GM18499 (cell line): ENCODE measurements at regions not wholly inside any gene's neighbourhood (a gene's known extent, or its start where the extent isn't known, plus 50 kb on each side); places are given as distances from the start of the nearest gene placed in this dataset.
"Not testable (repeated sequence)": the region's sequence is repeated elsewhere in the genome, so short reads cannot be mapped to it uniquely, and the experiment has no call there.

Experiments
- ATAC-seq: cut with Tn5 transposase; IDR thresholded peaks from one replicate; pipeline ENCODE4 v1.9.1; 2021; ENCODE audit warnings: moderate number of reproducible peaks; ENCODE audit not compliant: insufficient read depth, unreplicated experiment

GRCh38 chr2:107530046-107530445 is 296.6 kb upstream of the RGPD4 start:
- no peak for ATAC-seq

GRCh38 chr2:107534926-107535325 is 291.8 kb upstream of the RGPD4 start:
- ATAC-seq, result no peak

DNA sequence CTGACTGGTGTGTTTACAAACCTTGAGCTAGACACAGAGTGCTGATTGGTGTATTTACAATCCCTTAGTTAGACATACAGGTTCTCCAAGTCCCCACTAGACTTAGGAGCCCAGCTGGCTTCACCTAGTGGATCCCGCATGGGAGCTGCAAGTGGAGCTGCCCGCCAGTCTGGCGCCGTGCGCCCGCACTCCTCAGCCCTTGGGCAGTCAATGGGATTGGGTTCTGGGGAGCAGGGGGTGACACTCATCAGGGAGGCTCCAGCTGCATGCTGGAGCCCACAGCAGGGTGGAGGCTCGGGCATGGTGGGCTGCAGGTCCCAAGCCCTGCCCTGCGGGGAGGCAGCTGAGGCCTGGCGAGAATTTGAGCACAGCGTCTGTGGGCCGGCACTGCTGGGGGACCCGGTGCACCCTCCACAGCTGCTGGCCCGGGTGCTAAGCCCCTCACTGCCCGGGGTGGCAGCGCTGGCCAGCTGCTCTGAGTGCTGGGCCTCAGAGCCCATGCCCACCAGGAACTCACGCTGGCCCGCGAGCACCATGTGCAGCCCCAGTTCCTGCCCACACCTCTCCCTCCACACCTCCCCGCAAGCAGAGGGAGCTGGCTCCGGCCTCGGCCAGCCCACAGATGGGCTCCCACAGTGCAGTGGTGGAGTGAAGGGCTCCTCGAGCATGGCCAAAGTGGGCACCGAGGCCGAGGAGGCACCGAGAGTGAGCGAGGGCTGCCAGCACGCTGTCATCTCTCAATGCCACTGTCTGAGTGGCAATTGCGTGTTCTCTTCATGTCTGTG is 290.6 kb upstream of the RGPD4 start:
- not testable (repeated sequence) for ATAC-seq

DNA sequence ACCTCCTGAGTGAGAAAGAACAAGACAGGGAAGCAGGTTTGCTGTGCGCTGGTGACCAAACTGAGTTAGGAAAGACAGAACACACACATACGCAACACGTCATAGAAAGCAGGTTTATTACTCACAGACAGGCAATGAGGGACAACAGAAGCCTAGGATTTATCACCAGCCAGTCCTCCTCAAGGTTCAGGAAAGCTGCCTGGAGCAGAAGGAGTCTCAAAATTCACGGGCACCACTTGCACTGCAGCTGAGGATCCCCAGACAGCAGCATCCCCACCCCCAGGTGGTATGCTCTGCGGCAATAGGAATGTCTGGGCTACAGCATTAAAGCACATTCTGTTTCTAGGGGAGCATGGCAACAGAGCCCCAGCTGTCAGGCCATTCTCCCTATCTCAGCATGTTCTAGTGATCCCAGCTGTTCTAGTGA is 284.4 kb upstream of the RGPD4 start:
- ATAC-seq, result no peak

- ATAC-seq, result no peak
These were observed 282.9 kb upstream of the RGPD4 start for GRCh38 chr2:107543793-107544192.

DNA sequence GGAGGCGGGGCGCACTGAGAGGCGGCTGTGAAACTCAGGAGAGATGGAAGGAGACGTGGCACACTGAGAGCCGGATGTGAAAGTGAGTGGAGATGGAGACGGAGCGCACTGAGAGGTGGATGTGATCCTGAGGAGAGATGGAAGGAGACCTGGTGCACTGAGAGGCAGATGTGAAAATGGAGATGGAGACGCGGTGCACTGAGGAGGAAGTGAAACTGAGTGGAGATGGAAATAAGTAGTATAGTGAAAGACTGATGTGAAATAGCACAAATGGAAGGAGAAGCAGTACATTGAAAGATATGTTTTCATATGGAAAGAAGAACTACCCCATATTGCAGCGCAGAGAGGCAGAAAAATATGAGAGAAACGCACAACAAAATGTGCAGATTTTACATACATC is 281.6 kb upstream of the RGPD4 start:
- ATAC-seq, result no peak

GRCh38 chr2:107545851-107546250 is 280.8 kb upstream of the RGPD4 start:
- no peak for ATAC-seq

GRCh38 chr2:107548216-107548615 is 278.5 kb upstream of the RGPD4 start:
- ATAC-seq, result no peak

DNA sequence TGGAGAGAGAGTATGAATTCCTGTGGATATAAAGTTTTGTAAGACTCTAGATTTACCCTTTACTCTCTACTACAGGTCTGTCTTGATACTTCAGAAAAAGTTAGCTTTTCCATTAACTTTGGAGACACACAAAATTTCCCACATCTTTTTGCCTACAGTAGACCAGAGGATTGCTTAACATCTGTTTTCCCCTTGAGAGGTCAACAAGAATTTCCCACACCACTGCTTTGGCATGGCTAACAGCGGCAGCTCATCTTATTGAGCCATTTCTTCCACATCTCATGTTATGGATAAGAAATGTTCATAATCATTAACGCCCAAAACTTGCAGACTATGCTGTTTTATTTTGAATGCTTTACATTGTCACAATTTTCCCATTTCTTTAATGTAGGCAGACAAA is 273.6 kb upstream of the RGPD4 start:
- no peak for ATAC-seq

DNA sequence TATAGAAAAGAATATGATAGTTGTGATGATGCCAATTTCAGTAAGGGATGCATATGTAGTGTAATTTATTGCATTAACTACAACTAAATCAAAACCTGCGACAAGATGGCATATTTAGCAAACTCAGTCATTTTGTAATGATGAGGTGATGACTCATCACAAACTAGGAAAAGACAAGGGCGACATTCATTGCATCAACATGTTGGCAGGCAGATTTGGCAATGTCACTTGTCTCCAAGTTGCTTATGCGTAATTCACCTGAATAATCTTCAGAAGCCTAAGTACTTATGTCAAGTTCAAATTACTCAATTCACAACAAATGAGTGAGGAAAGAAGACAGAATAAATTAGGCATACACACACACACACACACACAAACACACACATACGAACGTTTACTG is 273.2 kb upstream of the RGPD4 start:
- no peak for ATAC-seq

DNA sequence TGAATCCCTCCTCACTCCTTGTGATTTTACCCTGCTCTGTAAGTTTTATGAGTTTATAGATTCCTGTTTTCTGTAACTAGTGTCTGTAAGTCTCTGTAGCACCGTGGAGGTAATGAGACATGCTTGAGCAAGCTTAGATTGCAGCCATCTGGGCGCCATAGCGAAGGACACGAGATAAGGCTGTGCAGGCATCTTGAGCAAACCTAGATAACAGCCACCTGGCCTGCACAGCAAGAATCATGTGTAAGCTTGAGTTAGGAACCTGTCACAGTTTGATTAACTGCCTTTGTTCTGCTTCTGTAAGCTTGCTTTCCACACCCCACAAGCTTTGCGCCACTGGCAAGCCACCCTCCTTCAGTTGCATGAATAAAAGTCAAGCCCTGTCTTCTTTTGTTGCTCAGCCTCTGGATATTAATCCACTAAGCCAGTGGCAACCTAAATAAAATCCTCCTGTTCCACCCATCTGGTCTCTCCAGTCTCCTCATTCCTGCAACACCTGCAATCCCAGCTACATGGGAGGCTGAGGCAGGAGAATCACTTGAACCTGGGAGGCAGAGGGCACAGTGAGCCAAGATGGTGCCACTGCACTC is 270.6 kb upstream of the RGPD4 start:
- ATAC-seq, result no peak

GRCh38 chr2:107558295-107558694 is 268.4 kb upstream of the RGPD4 start:
- ATAC-seq, result no peak

GRCh38 chr2:107569496-107569895 is 257.2 kb upstream of the RGPD4 start:
- no peak for ATAC-seq

- no peak for ATAC-seq
These were observed 255.8 kb upstream of the RGPD4 start for GRCh38 chr2:107570876-107571275.

DNA sequence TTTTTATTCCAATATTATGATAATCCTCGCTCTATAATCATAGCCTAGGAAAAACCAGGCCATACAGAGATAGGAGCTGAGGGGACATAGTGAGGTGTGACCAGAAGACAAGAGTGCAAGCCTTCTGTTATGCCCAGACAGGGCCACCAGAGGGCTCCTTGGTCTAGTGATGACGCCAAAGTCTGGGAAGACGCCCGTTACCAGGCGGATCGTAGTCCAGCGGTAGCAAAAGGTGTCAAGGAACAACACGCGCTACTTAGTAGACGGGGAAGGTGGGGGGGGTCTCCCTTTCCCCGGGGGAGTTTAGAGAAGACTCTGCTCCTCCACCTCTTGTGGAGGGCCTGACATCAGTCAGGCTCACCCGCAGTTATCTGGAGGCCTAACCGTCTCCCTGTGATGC is 253.8 kb upstream of the RGPD4 start:
- ATAC-seq, result not testable (repeated sequence)

DNA sequence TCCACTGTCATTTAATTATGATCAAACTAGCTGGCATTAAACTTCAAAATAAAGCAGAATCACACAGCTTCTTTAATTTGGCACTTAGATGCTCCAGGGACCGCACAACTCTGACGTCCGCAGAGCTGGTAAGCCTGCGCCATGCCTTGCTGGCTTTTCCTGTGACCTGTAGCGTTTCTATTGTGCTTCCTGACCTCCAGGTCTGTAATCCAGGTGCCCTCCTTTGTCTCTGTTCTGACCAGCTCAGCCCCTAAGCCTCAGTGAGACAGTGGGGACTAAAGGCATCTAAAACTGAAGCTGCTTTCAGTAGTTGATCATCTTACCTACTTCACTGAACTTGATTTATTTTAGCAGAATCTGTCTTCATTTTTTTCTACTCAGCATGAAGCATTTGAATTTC is 249.7 kb upstream of the RGPD4 start:
- no peak for ATAC-seq

- ATAC-seq, result no peak
These were observed 244.2 kb upstream of the RGPD4 start for GRCh38 chr2:107582487-107582886.

GRCh38 chr2:107584577-107584976 is 242.1 kb upstream of the RGPD4 start:
- no peak for ATAC-seq

GRCh38 chr2:107585851-107586250 is 240.8 kb upstream of the RGPD4 start:
- no peak for ATAC-seq

DNA sequence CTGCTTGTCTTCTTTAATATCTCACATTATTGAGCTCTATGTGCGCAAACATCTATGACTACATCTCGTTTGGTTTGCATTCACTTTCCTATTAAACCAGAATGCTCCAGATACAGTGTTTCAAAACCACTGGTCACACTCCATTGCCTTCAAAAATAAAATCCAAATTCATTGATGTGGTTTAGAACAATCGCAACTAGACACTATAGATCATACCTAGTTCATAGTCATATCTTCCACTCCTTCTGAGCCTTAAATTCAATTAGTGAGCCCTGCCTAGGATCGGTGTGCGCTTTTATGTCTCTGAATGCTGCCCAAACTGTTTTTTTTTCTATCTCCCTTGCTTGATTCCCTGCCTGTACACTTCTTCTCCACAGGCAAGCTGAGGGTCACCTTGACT is 238.5 kb upstream of the RGPD4 start:
- no peak for ATAC-seq

GRCh38 chr2:107589079-107589491 is 237.6 kb upstream of the RGPD4 start:
- ATAC-seq, result no peak
